Brain microvascular endothelial cell (primary cell): ENCODE measurements at regions not wholly inside any gene's neighbourhood (a gene's known extent, or its start where the extent isn't known, plus 50 kb on each side); places are given as distances from the start of the nearest gene placed in this dataset.

Source experiments
- DNase-seq: peaks from one replicate; pipeline ENCODE4 v3.0.0-alpha.2; 2020
- H3K27ac ChIP-seq: fragments of 250-450 bp; sonication (Bioruptor Pico); 2 replicates; pipeline ENCODE4 v1.5.1; 2020; ENCODE audit warnings: mild to moderate bottlenecking, moderate library complexity
- H3K27me3 ChIP-seq: fragments of 250-450 bp; sonication (Bioruptor Pico); replicated peaks from 2 replicates; pipeline ENCODE4 v1.5.1; 2020; ENCODE audit warnings: mild to moderate bottlenecking
- H3K36me3 ChIP-seq: fragments of 250-450 bp; sonication (Bioruptor Pico); replicated peaks from 2 replicates; pipeline ENCODE4 v1.5.1; 2020; ENCODE audit warnings: mild to moderate bottlenecking
- H3K4me3 ChIP-seq: 2 replicates; pipeline ENCODE4 v1.5.1; 2011; ENCODE audit warnings: low read depth, mild to moderate bottlenecking, control low read depth, low read length, moderate library complexity
- CTCF ChIP-seq: IDR thresholded peaks from 2 replicates; pipeline ENCODE4 v1.5.1; 2011; ENCODE audit warnings: low read depth, mild to moderate bottlenecking, moderate library complexity, low read length, control low read depth, inconsistent platforms; ENCODE audit errors: missing control alignments
- in situ Hi-C: cut with HindIII; loops from 2 replicates; pipeline ENCODE4 v1.10.0; 2017; ENCODE audit warnings: low sequenced_read_pairs, low pct_ligation_motif_present

- H3K36me3 ChIP-seq: no peaks in the 10 kb centered on the region
- no peak for TF ChIP-seq CTCF
- H3K27ac ChIP-seq: no peak overlapping the region
- H3K4me3 ChIP-seq: no peak overlapping the region
- in situ Hi-C loops: no loop called here
- no peak for DNase-seq
- H3K27me3 ChIP-seq: no peaks in the 10 kb centered on the region
Observed at GRCh38 chr13:80284290-80284689, 56.6 kb downstream of the SPRY2 start.

GRCh38 chr13:80278706-80279105 is 62.2 kb downstream of the SPRY2 start:
- Histone ChIP-seq H3K27me3 (no peaks in the 10 kb centered on the region), H3K36me3 (no peaks in the 10 kb centered on the region), H3K4me3 (no peak overlapping the region), H3K27ac (no peak overlapping the region)
- DNase-seq: no peak
- TF ChIP-seq CTCF: no peak
- in situ Hi-C loops: no loop called here

GRCh38 chr13:80276371-80277289 is 64.3 kb downstream of the SPRY2 start:
- no peak for DNase-seq
- no peaks in the 10 kb centered on the region for H3K36me3 ChIP-seq
- no peaks in the 10 kb centered on the region for H3K27me3 ChIP-seq
- no peak for TF ChIP-seq CTCF
- in situ Hi-C loops: no loop called here
- H3K4me3 ChIP-seq: no peak overlapping the region
- no peak overlapping the region for H3K27ac ChIP-seq

- Histone ChIP-seq H3K27ac (no peak overlapping the region), H3K4me3 (no peak overlapping the region), H3K27me3 (no peaks in the 10 kb centered on the region), H3K36me3 (no peaks in the 10 kb centered on the region)
- no peak for TF ChIP-seq CTCF
- DNase-seq: no peak
- in situ Hi-C loops: no loop called here
Observed at GRCh38 chr13:80274643-80275042, 66.3 kb downstream of the SPRY2 start.

- no peak overlapping the region for H3K4me3 ChIP-seq
Observed at GRCh38 chr13:80273718-80274117, 67.2 kb downstream of the SPRY2 start.

More at GRCh38 chr13:80273718-80274117, 67.2 kb downstream of the SPRY2 start:
- no peak overlapping the region for H3K27ac ChIP-seq
- H3K36me3 ChIP-seq: no peaks in the 10 kb centered on the region
- no peak for DNase-seq
- no peaks in the 10 kb centered on the region for H3K27me3 ChIP-seq
- TF ChIP-seq CTCF: no peak
- in situ Hi-C loops: no loop called here
